SK-MEL-5 (cell line): ENCODE measurements at regions not wholly inside any gene's neighbourhood (a gene's known extent, or its start where the extent isn't known, plus 50 kb on each side); places are given as distances from the start of the nearest gene placed in this dataset.
"Not testable (repeated sequence)": the region's sequence is repeated elsewhere in the genome, so short reads cannot be mapped to it uniquely, and the experiment has no call there.

Experiments used
- DNase-seq: peaks from one replicate; pipeline ENCODE4 v3.0.0-alpha.2; 2016; ENCODE audit warnings: low read depth, low spot score
- in situ Hi-C: cut with HindIII; loops from 2 replicates; pipeline ENCODE4 v1.10.0; 2016; ENCODE audit warnings: low sequenced_read_pairs, high pct_unique_total_duplicates, low pct_unique_long_range_greater_than_20kb

DNA sequence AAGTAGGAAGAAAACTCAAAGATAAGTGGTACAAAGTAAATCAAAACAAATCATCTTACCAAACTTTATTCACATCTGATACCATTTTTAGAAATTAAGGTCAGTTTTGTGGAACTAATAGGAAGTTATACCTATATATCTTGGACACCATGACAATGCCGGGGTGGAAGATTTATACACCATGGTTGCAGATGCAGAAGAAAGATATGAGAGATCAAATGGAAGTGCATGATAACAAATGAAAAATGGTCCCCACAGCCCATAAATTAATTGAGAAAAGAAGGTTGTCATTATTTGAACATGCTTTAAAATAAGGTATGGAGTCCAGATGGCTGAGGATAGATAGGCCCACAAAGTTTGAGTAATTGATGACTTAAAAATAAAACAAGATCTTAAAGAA lies 276.8 kb downstream of the TSHZ3 start:
- in situ Hi-C loops, result no loop called here

GRCh38 chr19:31071136-31071855 lies 277.9 kb downstream of the TSHZ3 start:
- no peak for DNase-seq
- in situ Hi-C loops, result no loop called here

More for the DNA sequence above, 276.8 kb downstream of the TSHZ3 start:
- DNase-seq, result no peak

DNA sequence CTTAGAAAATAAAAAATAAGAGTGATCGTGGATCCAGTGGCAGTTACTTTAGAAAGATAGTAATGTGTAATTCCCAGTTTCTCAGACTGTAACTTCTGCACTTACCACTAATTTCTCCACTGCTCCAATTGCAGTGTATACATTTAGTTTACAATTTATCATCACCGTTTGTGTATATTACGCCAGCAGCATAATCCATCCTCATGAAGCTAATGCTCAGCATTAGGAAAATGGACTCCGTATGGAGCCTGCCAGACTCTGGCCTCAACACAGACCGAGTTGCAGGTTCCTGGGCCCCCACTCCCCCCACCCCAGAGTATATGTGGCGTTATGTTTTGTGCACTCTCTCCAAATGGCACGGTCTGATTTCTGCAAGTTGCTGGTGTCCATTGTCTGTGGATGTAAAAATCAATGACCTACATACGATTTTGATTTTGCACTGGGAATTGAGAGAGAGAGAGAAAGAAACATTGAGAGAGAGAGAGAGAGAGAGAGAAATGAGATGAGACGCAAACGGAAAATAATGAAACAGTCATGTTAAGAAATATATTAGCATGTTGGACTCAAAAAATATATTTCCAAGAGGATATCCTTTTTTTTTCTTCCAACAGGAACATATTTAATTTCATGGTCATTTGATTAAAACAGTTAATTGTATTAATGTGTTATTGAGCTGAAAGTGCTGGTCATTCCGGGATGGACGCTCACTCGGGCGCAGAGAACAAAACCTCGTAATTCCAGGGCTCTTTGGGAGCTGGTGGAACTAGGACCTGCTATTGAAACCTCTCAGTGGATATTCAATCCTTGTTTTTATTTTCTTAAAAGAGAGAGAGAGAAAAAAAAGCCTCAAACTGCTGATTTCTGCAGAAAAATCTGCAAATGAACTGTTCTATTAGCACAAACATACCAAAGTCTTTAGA lies 278.8 kb downstream of the TSHZ3 start:
- no peak for DNase-seq
- in situ Hi-C loops, result no loop called here

- DNase-seq, result no peak
- in situ Hi-C loops, result no loop called here
Observed at GRCh38 chr19:31068268-31068667, 281.0 kb downstream of the TSHZ3 start.

- in situ Hi-C loops, result no loop called here
Observed at GRCh38 chr19:31066385-31066784, 282.9 kb downstream of the TSHZ3 start.

DNA sequence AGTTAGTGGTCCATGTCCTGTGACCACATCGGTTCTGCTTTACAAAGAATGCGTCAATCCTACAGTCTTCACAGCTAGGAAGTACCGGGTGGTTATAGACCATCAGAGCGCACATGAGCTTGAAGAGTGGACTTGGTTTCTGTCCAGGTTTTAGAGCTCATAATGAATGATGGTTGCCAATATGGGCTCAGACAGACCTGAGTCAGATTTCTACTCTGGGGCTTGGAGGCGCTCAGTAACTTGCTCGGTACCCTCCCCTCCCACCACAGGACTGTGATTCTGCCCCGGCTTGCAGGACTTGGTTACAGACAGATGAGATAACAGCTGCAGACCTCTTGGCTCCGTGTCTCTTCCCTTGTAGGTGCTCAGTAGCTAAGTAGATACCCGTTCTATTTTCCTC lies 284.7 kb downstream of the TSHZ3 start:
- in situ Hi-C loops, result no loop called here
- no peak for DNase-seq

More at GRCh38 chr19:31066385-31066784, 282.9 kb downstream of the TSHZ3 start:
- DNase-seq, result peak; percentile 54

DNA sequence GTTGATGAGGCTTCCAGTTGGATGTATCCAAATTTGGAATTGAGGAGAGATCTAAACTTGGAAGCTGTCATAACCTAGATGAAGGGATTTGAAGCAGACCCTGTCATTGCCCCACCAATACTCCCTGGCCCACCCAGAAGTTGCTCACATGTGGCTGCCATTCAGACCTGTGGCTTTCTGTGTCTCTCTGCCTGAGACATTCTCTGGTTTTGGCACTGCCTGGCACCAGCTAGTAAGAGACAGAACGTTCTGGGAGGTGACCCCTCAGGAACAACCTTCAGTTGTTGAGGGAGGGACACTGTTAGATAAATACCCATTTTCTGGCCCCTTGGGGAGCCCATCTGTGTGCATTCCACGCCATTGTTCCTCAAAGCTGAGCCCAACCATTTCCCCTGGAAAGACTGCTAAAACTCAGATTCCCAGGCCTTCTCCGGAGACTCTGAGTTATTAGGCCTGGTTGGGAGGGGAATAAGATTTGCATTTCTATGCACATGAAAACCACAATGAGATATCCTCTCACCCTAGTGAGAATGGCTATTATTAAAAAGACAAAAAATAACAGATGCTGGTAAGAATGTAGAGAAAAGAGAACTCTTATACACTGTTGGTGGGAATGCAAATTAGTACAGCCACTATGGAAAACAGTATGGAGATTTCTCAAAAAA lies 290.4 kb downstream of the TSHZ3 start:
- DNase-seq, result no peak
- in situ Hi-C loops, result no loop called here

GRCh38 chr19:31057476-31057875 lies 291.8 kb downstream of the TSHZ3 start:
- DNase-seq, result no peak
- in situ Hi-C loops, result no loop called here

- no peak for DNase-seq
- in situ Hi-C loops, result no loop called here
Observed at GRCh38 chr19:31055454-31055853, 293.8 kb downstream of the TSHZ3 start.

DNA sequence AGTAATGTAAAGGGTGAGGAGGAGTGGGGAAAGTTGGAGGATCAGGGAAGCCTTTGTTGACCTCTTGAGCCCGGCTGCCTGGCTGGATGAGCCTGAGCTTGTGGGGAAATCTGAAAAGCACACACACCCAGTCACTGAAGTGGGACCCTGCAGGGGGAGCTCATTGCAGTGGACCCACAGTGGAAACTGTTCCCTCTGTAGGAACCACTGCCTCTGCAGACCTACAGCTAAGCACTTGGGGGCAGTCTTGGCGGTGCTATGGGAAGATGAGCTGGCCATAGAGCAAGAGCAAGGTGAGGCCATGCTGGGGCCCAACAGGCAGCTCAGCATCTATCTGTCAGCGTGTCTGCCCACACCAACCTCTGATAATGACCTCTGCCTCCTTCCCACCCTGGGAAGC lies 294.8 kb downstream of the TSHZ3 start:
- DNase-seq, result peak; percentile 82

GRCh38 chr19:31049431-31049830 lies 299.8 kb downstream of the TSHZ3 start:
- no peak for DNase-seq
- in situ Hi-C loops, result no loop called here

More for the DNA sequence above, 294.8 kb downstream of the TSHZ3 start:
- in situ Hi-C loops, result no loop called here

DNA sequence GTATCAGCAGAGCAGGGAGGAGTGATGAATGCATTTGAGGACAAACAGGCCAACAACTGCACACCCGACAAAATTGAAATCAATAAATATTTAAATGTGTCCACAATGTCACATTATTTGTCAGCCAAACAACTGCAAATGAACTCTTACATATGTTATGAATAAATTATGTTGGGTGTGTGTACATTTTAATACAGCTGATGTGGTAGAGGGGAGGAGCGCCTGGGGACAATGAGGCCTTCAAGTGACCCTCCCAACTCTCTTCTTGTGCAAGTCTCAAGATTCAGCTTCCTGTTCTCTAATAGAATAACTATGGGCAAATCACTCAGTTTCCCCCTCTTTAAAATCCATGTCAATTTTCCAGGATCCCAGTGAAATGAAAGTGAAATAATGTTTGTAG lies 303.2 kb downstream of the TSHZ3 start:
- DNase-seq, result no peak
- in situ Hi-C loops, result no loop called here

DNA sequence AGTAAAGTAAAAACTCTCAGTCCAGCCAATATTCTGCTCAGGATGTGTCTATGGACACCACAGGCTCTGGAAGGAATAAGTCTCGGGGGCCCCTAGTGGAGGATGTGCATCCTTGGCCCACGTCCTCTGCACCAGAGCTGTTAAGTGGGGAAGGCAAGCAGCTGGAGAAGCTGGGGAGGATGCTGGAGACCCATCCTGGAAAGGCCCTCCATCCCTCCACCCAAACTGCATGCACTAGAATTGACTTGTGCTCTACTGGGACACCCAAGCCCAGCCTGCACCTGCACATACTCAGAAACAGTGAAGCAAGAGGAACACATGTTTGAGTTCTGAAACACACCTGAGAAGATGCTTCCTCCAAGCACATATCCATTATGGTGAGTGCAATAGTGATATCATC lies 307.8 kb downstream of the TSHZ3 start:
- in situ Hi-C loops, result no loop called here
- no peak for DNase-seq

GRCh38 chr19:31039151-31039550 lies 310.1 kb downstream of the TSHZ3 start:
- no peak for DNase-seq
- in situ Hi-C loops, result no loop called here

DNA sequence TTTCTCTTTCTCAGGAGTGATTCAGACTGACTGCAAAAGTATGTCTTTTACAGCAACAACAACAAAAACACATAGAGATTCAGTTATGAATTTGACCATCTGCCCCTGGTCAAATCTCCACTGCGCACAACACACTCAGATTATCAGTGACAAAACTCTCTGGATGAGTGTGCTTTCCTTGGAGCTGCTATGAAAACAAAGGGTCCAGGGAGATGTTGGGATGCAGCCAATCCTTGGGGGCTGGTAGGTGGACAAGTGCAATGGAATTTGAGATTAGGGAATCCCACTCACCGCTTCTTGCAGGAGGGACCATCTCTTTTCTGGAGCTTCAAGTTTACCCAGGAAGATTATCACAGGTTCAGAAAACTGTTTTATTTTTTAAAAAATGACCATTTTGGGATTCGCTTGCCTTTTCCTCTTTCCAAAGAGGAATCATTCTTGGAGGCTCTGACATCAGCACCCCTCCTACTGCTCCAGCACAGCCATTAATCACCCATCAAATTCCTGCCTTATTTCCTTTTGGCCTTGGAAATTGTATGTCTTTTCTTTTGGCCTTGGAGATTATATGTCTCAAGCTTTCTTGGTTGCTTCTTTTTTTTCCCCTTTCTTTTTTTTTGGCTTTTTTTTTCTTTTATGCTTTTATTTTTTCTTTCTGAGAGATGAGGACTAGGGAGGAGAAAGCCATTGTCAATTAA lies 311.8 kb downstream of the TSHZ3 start:
- in situ Hi-C loops, result no loop called here
- DNase-seq, result no peak

GRCh38 chr19:31031455-31031854 lies 317.8 kb downstream of the TSHZ3 start:
- in situ Hi-C loops, result not testable (repeated sequence)

DNA sequence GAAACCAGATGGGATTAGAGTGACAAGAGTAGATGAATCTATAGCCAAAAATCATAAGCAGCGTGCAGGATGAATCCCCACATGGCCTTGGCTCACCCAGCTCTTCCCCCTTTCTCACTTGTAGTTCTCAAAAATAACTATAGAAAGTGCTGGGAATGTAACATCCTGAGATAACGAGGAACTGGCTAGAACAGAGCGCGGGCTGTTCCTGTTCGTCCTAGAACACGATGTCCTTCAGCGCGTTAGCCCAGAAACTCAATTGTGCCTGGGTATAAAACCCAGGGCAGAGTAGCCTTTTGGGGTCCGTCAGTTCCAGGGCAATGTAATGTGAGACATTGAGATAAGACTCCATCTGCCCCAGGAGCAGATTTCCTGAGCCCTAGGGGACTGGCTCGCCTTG lies 326.2 kb downstream of the TSHZ3 start:
- no peak for DNase-seq
- in situ Hi-C loops, result no loop called here

More at GRCh38 chr19:31031455-31031854, 317.8 kb downstream of the TSHZ3 start:
- DNase-seq, result not testable (repeated sequence)

DNA sequence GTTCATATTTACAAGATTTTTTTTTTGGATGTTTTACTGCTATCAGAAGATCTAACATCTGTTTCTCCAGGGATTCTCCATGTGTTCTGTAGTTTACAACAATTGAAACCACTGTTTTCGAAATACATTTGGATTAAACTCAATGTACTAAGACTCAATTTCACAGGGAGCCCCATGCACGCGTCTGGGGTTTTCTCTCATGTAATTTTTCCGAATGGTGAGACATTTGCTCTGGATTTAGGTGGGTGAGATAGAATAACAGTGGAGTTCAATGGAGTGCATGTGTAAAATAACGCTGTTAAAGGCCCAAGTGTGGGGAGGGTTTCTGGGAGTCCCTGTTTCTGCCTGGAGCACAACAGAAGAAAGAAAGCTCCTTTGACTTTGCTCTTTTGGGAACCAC lies 330.3 kb downstream of the TSHZ3 start:
- in situ Hi-C loops, result no loop called here
- DNase-seq, result no peak
